HG02763 (cell line): ENCODE measurements at regions not wholly inside any gene's neighbourhood (a gene's known extent, or its start where the extent isn't known, plus 50 kb on each side); places are given as distances from the start of the nearest gene placed in this dataset.

ENCODE experiments used
- ATAC-seq: cut with Tn5 transposase; IDR thresholded peaks from one replicate; pipeline ENCODE4 v1.9.1; 2021; ENCODE audit warnings: mild to moderate bottlenecking, moderate library complexity; ENCODE audit not compliant: unreplicated experiment

GRCh38 chr2:19725392-19725791 is 176.4 kb downstream of the TTC32 start:
- ATAC-seq = no peak

GRCh38 chr2:19723021-19723420 is 178.8 kb downstream of the TTC32 start:
- ATAC-seq = no peak

GRCh38 chr2:19722531-19722971 is 179.2 kb downstream of the TTC32 start:
- no peak for ATAC-seq

GRCh38 chr2:19720306-19720705 is 181.5 kb downstream of the TTC32 start:
- ATAC-seq = no peak

- ATAC-seq = no peak
Measured at GRCh38 chr2:19719540-19719939, 182.2 kb downstream of the TTC32 start.

GRCh38 chr2:19717446-19717845 is 184.3 kb downstream of the TTC32 start:
- no peak for ATAC-seq

- no peak for ATAC-seq
Measured at GRCh38 chr2:19714926-19715325, 186.9 kb downstream of the TTC32 start.

- ATAC-seq = no peak
Measured at GRCh38 chr2:19712850-19713249, 188.9 kb downstream of the TTC32 start.

GRCh38 chr2:19711470-19712372 is 190.1 kb downstream of the TTC32 start:
- ATAC-seq = no peak

- no peak for ATAC-seq
Measured at GRCh38 chr2:19710230-19710629, 191.6 kb downstream of the TTC32 start.

- ATAC-seq = no peak
Measured at GRCh38 chr2:19709553-19709952, 192.2 kb downstream of the TTC32 start.

GRCh38 chr2:19708776-19709175 is 193.0 kb downstream of the TTC32 start:
- no peak for ATAC-seq

GRCh38 chr2:19706332-19706731 is 195.5 kb downstream of the TTC32 start:
- no peak for ATAC-seq

GRCh38 chr2:19702267-19702666 is 199.5 kb downstream of the TTC32 start:
- no peak for ATAC-seq

GRCh38 chr2:19700861-19701585 is 200.8 kb downstream of the TTC32 start:
- ATAC-seq = no peak

GRCh38 chr2:19697131-19697530 is 204.7 kb downstream of the TTC32 start:
- ATAC-seq = no peak

- ATAC-seq = no peak
Measured at GRCh38 chr2:19695706-19696105, 206.1 kb downstream of the TTC32 start.

GRCh38 chr2:19691892-19692291 is 209.9 kb downstream of the TTC32 start:
- no peak for ATAC-seq

GRCh38 chr2:19690429-19690828 is 211.4 kb downstream of the TTC32 start:
- no peak for ATAC-seq

- no peak for ATAC-seq
Measured at GRCh38 chr2:19689646-19690168, 212.1 kb downstream of the TTC32 start.

GRCh38 chr2:19688059-19688458 is 213.7 kb downstream of the TTC32 start:
- no peak for ATAC-seq
